Thyroid gland (tissue), 4 donors: ENCODE measurements at regions not wholly inside any gene's neighbourhood (a gene's known extent, or its start where the extent isn't known, plus 50 kb on each side); places are given as distances from the start of the nearest gene placed in this dataset.
"Not testable (repeated sequence)": the region's sequence is repeated elsewhere in the genome, so short reads cannot be mapped to it uniquely, and the experiment has no call there.

ENCODE experiments used
- POLR2A ChIP-seq, 2 donors: fragments of 450-650 bp; IDR thresholded peaks; one replicate each; pipeline ENCODE4 v1.6.1; 2017; ENCODE audit warnings: antibody characterized with exemption in 2 of 2, mild to moderate bottlenecking in 2 of 2, moderate library complexity in 1 of 2
- TF ChIP-seq, protein P1 (sequence below), 6 experiments: fragments of 200-600 bp in 3 of 6; fragments of 450-650 bp in 3 of 6; sonication (generic) in 3 of 6; IDR thresholded peaks; one replicate each; pipeline ENCODE4 v1.5.1; 2016 to 2019; ENCODE audit warnings: antibody characterized with exemption in 6 of 6, mild to moderate bottlenecking in 2 of 6, inconsistent platforms in 1 of 6, moderate library complexity in 1 of 6

DNA sequence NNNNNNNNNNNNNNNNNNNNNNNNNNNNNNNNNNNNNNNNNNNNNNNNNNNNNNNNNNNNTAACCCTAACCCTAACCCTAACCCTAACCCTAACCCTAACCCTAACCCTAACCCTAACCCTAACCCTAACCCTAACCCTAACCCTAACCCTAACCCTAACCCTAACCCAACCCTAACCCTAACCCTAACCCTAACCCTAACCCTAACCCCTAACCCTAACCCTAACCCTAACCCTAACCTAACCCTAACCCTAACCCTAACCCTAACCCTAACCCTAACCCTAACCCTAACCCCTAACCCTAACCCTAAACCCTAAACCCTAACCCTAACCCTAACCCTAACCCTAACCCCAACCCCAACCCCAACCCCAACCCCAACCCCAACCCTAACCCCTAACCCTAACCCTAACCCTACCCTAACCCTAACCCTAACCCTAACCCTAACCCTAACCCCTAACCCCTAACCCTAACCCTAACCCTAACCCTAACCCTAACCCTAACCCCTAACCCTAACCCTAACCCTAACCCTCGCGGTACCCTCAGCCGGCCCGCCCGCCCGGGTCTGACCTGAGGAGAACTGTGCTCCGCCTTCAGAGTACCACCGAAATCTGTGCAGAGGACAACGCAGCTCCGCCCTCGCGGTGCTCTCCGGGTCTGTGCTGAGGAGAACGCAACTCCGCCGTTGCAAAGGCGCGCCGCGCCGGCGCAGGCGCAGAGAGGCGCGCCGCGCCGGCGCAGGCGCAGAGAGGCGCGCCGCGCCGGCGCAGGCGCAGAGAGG is 441.3 kb downstream of the OR4F29 start:
- not testable (repeated sequence) for TF ChIP-seq POLR2A (IDR thresholded peaks at IDR 0.05)
- TF ChIP-seq, protein P1, sequence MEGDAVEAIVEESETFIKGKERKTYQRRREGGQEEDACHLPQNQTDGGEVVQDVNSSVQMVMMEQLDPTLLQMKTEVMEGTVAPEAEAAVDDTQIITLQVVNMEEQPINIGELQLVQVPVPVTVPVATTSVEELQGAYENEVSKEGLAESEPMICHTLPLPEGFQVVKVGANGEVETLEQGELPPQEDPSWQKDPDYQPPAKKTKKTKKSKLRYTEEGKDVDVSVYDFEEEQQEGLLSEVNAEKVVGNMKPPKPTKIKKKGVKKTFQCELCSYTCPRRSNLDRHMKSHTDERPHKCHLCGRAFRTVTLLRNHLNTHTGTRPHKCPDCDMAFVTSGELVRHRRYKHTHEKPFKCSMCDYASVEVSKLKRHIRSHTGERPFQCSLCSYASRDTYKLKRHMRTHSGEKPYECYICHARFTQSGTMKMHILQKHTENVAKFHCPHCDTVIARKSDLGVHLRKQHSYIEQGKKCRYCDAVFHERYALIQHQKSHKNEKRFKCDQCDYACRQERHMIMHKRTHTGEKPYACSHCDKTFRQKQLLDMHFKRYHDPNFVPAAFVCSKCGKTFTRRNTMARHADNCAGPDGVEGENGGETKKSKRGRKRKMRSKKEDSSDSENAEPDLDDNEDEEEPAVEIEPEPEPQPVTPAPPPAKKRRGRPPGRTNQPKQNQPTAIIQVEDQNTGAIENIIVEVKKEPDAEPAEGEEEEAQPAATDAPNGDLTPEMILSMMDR (IDR thresholded peaks at IDR 0.05): not testable (repeated sequence)
